KOPT-K1 (cell line): ENCODE measurements at regions not wholly inside any gene's neighbourhood (a gene's known extent, or its start where the extent isn't known, plus 50 kb on each side); places are given as distances from the start of the nearest gene placed in this dataset.

ENCODE experiments used
- H3K27ac ChIP-seq: fragments of 200-600 bp; sonication (generic); 2 replicates; pipeline ENCODE4 v1.5.1; 2016; ENCODE audit warnings: antibody characterized with exemption, mild to moderate bottlenecking, low read depth, low read length; ENCODE audit not compliant: poor library complexity, severe bottlenecking
- H3K36me3 ChIP-seq: fragments of 200-600 bp; sonication (generic); 2 replicates; pipeline ENCODE4 v1.5.1; 2017; ENCODE audit warnings: antibody characterized with exemption, mild to moderate bottlenecking, low read length, moderate library complexity; ENCODE audit not compliant: insufficient read depth
- H3K9me3 ChIP-seq: fragments of 200-600 bp; sonication (generic); 2 replicates; pipeline ENCODE4 v1.5.1; 2017; ENCODE audit warnings: antibody characterized with exemption, low read length, mild to moderate bottlenecking; ENCODE audit not compliant: insufficient read depth, poor library complexity, severe bottlenecking

DNA sequence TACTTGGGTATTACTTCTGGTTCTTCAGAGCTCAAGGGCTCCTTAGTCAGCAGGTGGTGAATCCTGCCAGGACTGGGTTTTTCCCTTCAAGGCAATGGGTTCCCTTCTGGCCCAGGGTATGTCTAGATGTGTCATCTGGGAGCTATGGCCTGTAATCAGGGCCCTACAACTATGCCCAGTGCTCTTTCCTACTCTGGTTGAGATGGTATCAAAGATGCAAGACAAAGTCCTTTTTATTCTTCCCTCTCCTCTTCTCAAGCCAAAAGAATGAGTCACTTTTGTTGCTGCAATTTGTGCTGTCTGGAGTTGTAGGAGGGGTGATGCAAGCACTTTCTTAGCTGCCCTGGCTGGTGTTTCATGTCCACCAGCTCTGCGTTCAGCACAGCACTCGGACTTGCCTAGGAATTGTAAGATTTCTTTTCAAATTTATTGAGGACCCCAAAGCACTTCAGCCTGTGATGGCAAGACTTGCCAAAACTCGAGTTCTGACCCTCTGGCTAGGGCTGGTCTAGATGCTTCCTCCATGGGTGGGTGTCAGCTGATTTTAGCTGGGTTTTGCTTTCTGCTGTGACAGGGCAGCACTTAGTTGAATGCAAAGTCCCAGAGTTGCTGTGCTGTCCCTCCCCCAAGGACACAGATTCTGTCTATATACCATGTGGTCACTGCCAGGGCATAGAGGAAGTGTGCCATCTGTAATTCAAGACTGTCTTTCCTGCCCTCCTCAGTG lies 129.2 kb upstream of the CBLB start:
- H3K27ac ChIP-seq, result no peak overlapping the region
- H3K9me3 ChIP-seq, result peaks cover 18% of the 10 kb centered on the region

DNA sequence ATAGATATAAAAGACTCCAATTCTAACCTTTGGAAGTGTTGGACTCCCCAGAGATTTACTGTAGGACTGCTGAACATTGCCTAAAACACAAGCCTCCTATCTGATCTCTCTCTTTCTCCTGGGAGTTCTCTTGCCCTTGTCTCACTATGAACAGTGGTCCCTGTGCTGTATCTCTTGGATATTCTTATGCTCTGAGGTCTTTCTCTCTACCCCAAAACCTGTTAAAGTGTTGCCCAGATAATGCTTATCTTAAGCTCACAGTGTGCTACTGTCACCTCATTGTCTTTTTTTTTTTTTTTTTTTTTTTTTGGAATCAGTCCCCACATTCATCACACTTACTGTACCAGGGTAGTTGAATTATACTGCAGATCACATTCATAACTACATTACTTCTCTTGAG lies 131.0 kb upstream of the CBLB start:
- Histone ChIP-seq H3K27ac (no peak overlapping the region), H3K36me3 (no peaks in the 10 kb centered on the region), H3K9me3 (peaks cover 18% of the 10 kb centered on the region)

More for the DNA sequence above, 129.2 kb upstream of the CBLB start:
- no peaks in the 10 kb centered on the region for H3K36me3 ChIP-seq

DNA sequence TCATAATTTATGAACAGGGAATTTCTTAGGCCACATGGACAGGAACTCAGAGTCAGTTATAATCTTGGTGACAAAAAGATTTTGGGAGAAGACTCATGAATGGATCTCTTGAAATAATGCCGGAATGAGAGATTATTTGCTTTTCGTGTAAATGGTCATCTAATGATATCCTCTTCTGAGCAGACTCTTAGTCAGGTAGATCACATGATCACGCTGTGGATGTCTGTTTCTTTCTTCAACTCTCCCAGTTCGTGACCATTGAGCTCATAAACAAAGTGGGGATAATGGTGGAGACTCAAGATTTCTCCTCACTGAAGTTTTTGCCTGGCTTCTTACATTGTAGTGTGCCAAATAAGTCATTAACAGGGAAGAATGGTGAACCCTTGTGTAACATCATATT lies 133.1 kb upstream of the CBLB start:
- H3K36me3 ChIP-seq, result no peaks in the 10 kb centered on the region
- H3K27ac ChIP-seq, result no peak overlapping the region
- H3K9me3 ChIP-seq, result peaks cover 18% of the 10 kb centered on the region

DNA sequence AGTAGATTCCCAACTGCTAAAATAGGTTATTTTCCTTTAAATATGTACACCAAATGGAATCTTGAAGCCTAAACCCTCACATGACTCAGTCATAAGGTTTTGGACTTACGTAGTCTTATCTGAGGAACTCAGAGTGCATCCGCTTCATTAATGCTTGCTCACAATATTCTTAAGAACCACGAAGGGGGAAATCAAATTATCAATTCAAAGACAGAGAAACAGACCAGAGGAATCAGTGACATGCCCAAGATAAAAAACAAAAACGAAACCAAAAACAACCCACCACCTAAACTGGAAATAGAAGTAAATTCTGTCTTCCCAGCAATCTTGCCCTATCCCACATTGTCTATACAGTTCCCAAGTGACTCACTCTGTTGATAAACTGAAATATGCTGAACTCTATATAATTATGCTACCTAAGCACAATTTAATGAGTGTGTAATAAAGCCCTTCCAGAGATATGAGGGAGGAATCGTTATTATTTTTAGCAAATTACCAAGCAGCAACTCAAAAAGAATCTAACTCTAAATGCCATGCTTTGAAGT lies 135.4 kb upstream of the CBLB start:
- H3K27ac ChIP-seq, result no peak overlapping the region
- no peaks in the 10 kb centered on the region for H3K36me3 ChIP-seq
- peaks cover 6% of the 10 kb centered on the region for H3K9me3 ChIP-seq

DNA sequence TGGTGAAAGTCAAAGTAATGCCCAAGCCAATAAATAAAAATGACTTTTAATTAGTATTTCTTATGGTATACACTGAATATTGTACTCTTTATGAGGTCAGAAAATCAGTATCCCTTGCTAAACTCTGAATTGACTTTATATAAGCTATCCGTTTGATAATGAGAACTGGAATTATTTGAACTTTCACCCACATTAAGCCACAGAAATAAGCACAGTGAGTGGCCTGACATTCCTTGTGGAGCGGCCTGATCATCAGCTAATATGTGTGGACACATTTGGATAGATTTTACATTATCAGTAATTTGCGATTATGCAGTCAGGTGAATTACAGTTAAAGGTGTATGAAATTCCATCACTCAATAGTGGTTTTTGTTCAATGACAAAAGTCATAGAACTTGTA lies 136.0 kb upstream of the CBLB start:
- H3K27ac ChIP-seq, result no peak overlapping the region
- no peaks in the 10 kb centered on the region for H3K36me3 ChIP-seq
- no peaks in the 10 kb centered on the region for H3K9me3 ChIP-seq

DNA sequence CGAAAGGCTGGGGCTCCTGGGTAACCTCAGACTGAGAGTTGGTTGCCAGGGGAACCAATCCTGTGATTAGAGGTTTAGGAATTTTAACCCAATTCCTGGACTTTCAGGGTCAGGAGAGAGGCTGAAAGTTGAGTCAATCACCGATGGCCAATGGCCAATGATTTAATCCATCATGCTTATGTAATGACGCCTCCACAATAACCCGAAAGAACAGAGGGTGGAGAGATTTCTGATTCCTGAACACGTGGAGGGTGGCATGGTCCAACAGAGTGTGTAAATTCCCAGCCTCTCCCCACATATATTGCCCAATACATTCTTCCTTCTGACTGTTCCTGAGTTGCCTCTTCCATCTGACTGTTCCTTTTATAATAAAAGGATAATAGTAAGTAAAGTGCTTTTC lies 137.2 kb upstream of the CBLB start:
- Histone ChIP-seq H3K27ac (no peak overlapping the region), H3K36me3 (no peaks in the 10 kb centered on the region), H3K9me3 (no peaks in the 10 kb centered on the region)

DNA sequence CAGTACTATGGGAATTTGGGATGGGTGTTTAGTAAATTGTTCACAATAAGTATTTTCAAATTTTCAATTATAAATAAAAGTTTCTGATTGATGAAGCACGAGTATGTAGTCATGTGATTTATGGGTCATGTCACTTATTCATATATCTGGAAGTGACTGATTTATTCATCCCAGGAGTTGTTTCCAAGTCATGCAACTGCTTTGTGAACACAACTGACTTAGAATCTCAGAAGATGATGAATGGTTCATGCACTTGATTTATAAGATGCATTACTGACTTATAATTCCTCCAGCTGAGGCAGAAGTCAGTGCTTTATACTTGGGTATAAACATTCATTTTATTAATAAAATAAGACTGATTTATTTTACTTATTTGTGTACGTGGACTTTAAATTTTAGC lies 137.8 kb upstream of the CBLB start:
- no peaks in the 10 kb centered on the region for H3K9me3 ChIP-seq
- H3K36me3 ChIP-seq, result no peaks in the 10 kb centered on the region
- no peak overlapping the region for H3K27ac ChIP-seq

DNA sequence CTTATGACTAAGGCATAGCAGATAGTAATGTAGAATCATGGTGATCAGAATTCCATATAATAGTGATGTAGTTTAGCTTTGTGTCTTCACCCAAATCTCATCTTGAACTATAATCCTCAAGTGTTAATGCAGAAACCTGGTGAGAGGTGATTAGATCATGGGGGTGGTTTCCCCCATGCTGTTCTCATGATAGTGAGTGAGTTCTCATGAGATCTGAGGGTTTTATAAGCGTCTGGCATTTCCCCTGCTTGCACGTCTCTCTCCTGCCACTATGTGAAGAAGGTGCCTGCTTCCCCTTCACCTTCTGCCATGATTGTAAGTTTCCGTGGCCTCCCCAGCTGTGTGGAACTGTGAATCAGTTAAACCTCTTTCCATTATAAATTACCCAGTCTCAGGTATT lies 138.7 kb upstream of the CBLB start:
- Histone ChIP-seq H3K9me3 (no peaks in the 10 kb centered on the region), H3K27ac (no peak overlapping the region), H3K36me3 (no peaks in the 10 kb centered on the region)

DNA sequence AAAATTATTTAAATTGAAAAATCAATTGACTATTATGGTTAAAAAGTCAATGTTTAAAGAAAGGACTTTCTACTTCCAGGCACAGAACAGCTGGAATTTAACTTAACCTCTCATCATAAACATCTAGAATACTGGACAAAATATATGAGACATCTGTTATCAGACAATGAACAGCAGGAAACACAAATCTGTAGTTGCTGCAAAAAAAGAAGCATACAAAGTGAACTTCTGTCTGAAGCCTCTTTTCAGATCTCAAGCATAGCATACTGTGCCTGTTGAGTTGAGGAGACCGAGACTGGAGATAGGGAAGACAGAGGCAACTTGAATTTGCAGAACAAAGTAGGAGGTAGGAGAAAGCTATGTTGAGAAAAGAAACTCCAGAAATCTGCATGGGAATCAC lies 140.0 kb upstream of the CBLB start:
- H3K27ac ChIP-seq, result no peak overlapping the region
- no peaks in the 10 kb centered on the region for H3K36me3 ChIP-seq

DNA sequence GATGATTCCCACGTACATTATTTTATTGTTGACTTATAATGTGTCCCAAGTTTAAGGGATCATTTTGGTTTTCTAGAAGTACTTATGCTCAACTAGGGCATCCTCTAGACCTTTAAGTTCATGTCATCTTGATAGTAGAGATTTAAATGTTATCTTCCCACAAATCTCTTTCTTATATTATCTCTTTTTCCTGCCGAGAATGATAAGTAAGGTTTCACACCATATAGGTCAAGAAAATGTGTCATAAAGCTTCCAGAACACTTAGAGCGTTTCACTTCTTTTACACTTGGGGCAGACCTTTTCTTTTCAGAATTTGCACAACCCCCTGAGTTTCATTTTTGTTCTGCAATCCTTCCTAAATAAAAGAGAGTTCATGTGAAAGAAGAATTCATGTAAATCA lies 142.0 kb upstream of the CBLB start:
- no peaks in the 10 kb centered on the region for H3K9me3 ChIP-seq
- no peaks in the 10 kb centered on the region for H3K36me3 ChIP-seq
- H3K27ac ChIP-seq, result no peak overlapping the region

More for the DNA sequence above, 140.0 kb upstream of the CBLB start:
- no peaks in the 10 kb centered on the region for H3K9me3 ChIP-seq

DNA sequence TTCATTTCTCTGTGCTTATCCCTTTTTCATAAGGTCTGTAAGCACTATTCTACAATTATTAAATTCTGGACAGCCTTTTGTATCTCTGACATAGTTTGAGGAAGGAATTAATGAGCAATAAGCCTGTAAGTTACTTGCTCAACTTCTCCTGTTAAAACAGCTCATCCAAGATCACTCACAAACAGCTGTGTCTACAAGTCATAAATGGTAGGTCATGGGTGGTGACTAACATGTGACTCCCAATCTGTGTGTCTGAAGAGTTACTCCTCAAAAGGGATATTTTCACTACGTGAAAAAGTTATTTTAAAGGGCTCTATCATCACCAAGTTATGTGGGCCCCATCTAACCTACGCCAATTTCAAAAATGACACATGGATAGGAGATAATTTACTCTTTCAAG lies 145.2 kb upstream of the CBLB start:
- Histone ChIP-seq H3K9me3 (no peaks in the 10 kb centered on the region), H3K27ac (no peak overlapping the region), H3K36me3 (no peaks in the 10 kb centered on the region)

DNA sequence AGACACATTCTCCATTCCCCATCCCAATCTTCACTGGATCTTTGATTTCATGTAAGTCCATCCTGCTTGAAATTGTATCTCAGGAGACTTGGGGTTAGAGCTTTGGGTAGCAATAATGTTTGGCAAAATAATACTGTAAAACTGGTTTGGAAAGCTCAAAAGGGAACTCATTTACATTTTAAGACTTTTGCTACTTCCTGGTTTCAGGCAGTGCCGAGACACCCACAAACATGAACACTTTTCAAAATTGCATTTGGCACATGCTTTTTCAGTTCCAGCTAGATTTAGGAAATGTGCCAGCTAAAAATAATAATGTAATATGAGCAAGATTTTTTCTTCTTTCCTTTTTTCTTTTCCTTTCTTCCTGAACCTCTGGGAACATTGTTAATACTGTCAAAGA lies 145.7 kb upstream of the CBLB start:
- H3K27ac ChIP-seq, result no peak overlapping the region
- no peaks in the 10 kb centered on the region for H3K9me3 ChIP-seq
- no peaks in the 10 kb centered on the region for H3K36me3 ChIP-seq

DNA sequence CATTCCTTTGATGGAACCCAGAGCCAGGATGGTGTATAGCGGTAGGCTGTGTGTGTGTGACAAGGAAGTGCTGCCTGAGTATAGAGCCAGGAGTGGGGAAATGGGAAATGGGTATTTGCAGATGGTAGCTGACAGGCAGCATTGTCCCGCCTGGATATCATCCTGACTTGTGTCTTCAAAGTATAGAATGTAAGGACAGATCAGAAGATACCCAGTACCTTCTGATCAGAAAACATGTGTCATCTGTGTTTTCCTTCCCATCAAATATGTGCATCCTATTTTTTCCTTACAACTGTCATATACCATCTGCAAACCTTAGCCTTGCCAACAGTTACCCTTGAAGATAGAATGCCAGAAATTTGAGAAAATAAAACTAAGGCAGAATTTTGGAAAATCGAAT lies 146.2 kb upstream of the CBLB start:
- no peaks in the 10 kb centered on the region for H3K9me3 ChIP-seq
- no peaks in the 10 kb centered on the region for H3K36me3 ChIP-seq
- H3K27ac ChIP-seq, result no peak overlapping the region

DNA sequence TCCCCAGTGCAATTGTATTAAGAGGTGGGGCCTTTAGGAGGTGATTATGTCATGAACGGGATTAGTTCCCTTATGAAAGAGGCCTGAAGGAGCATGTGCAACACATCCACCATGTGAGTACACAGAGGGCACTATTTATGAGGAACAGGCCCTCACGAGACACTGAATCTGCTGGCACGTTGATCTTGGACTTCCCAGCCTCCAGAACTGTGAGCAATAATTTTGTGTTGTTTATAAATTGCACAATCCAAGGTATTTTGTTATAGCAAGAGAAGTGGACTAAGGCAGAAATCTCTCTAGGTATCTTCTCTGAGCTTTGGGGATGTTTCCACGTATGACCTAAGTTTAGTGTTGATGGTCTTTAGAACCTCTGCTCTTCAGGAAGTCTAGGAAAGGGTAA lies 149.3 kb upstream of the CBLB start:
- no peak overlapping the region for H3K27ac ChIP-seq
- no peaks in the 10 kb centered on the region for H3K9me3 ChIP-seq
- no peaks in the 10 kb centered on the region for H3K36me3 ChIP-seq

DNA sequence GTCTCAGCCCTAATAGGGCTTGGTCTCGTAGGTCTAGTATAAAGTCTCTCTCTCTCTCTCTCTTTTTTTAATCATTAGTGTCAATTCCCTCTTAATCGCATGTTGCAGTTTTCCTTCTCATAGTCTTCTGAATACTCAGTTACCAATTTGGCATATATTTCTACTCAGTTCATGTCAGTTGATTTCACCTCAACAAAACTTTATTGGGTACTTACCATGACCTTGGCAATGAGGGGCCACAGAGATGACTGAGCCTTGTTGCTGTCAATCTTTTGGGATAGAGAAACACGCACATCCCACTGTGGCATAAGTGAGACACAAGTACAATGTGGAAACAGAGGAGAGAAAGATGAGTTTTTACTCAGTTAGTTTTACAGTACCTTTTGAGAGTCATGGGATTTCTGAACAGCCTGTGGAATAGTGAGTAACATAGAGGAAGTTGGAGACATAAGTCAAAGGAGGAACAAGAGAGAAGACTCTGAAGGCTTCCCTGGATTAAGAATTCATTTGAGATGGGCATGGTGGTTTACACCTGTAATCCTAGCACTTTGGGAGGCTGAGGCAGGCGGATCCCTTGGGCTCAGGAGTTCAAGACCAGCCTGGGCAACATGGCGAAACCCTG lies 150.2 kb upstream of the CBLB start:
- no peak overlapping the region for H3K27ac ChIP-seq
- no peaks in the 10 kb centered on the region for H3K36me3 ChIP-seq
- no peaks in the 10 kb centered on the region for H3K9me3 ChIP-seq

DNA sequence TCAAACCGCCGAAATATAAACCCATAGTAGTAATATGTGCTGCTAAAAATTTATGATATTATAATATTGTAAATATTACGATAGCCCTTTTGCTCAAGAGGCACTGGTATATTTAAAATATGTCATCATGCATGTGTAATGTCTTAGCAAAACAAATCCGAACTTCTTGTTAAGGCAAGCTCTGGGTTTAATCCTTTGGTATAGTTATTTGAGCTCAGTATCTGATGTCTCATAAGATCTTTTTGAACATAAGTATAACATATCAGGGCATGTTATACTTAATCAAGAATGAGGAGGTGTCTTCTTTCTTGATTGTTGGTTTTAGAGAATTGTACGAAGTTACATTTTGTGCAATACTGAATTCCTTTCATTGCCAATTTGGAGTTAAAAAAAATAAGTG lies 154.1 kb upstream of the CBLB start:
- Histone ChIP-seq H3K9me3 (no peaks in the 10 kb centered on the region), H3K36me3 (no peaks in the 10 kb centered on the region), H3K27ac (no peak overlapping the region)
